K562 (cell line): ENCODE measurements at regions not wholly inside any gene's neighbourhood (a gene's known extent, or its start where the extent isn't known, plus 50 kb on each side); places are given as distances from the start of the nearest gene placed in this dataset.
"Not testable (repeated sequence)": the region's sequence is repeated elsewhere in the genome, so short reads cannot be mapped to it uniquely, and the experiment has no call there.

ENCODE experiments used
- ATAC-seq: fragments of 200-7000 bp; cut with Tn5 transposase; 3 replicates; pipeline ENCODE4 v1.9.1; 2020; ENCODE audit warnings: moderate library complexity
- BruUV-seq: library from RNA; stranded (reverse); fragments of 400-500 nt; replicated peaks from 2 replicates; lab custom pipeline; 2021; lab: Mats Ljungman, UMichigan
- CTCF ChIA-PET: fragments of 300-600 bp; formaldehyde crosslinking; extraction: SDS; loops from one replicate; lab custom pipeline; 2021; ENCODE audit warnings: low intra/inter-chr PET ratio; lab: Yijun Ruan, JAX
- POLR2A ChIA-PET: fragments of 300-600, 350-650 bp; sonication (Branson Sonifier 250); formaldehyde crosslinking; extraction: SDS; loops from one replicate; lab custom pipeline; 2021; ENCODE audit warnings: antibody characterized with exemption, inconsistent platforms; lab: Yijun Ruan, JAX
- DNase-seq, 4 experiments: peaks; one replicate each; pipeline versions ENCODE4 v3.0.0 to v3.0.0-alpha.2; 2011 to 2018; ENCODE audit warnings: low spot score in 3 of 4, mixed read lengths in 3 of 4; ENCODE audit errors: extremely low read depth in 1 of 4
- FAIRE-seq: peaks from 2 replicates; lab custom pipeline; 2011; peaks lifted over from hg19 to GRCh38; lab: Jason Lieb, UNC
- H2AFZ ChIP-seq: 2 replicates; pipeline ENCODE4 v1.6.0; 2011; ENCODE audit warnings: low read depth, low read length, control low read depth, inconsistent platforms
- H3K27ac ChIP-seq: fragments of 200-600 bp; 3 replicates; pipeline ENCODE4 v1.8.0; 2011; ENCODE audit warnings: low read depth, mild to moderate bottlenecking, control low read depth, inconsistent platforms, low read length, moderate library complexity, mixed read lengths; ENCODE audit errors: extremely low read depth
- H3K27me3 ChIP-seq, 2 experiments: fragments of 300-600 bp in 1 of 2; 2 replicates in 1 of 2; 3 replicates in 1 of 2; pipeline versions ENCODE4 v1.6.0 to v1.8.0; 2011; ENCODE audit warnings: inconsistent platforms in 2 of 2, low read length in 2 of 2, mild to moderate bottlenecking in 1 of 2, mixed read lengths in 1 of 2, moderate library complexity in 1 of 2; ENCODE audit not compliant: control insufficient read depth in 2 of 2, insufficient read depth in 2 of 2
- H3K36me3 ChIP-seq: fragments of 300-600 bp; 3 replicates; pipeline ENCODE4 v1.8.0; 2011; ENCODE audit warnings: mild to moderate bottlenecking, low read length, inconsistent platforms; ENCODE audit not compliant: control insufficient read depth, insufficient read depth
- H3K4me1 ChIP-seq, 2 experiments: fragments of 200-600 bp in 1 of 2; replicated peaks in 1 of 2; 2 replicates in 1 of 2; 3 replicates in 1 of 2; pipeline versions ENCODE4 v1.5.1 to v1.8.0; 2011; ENCODE audit warnings: inconsistent platforms in 2 of 2, low read length in 2 of 2, mild to moderate bottlenecking in 1 of 2, mixed read lengths in 1 of 2, moderate library complexity in 1 of 2; ENCODE audit not compliant: control insufficient read depth in 2 of 2, insufficient read depth in 2 of 2
- H3K4me2 ChIP-seq: 2 replicates; pipeline ENCODE4 v1.6.1; 2011; ENCODE audit warnings: low read length, control low read depth, inconsistent platforms, mixed read lengths; ENCODE audit not compliant: insufficient read depth
- H3K4me3 ChIP-seq: fragments of 200-600 bp; sonication (generic), shearing (Covaris generic); 2 replicates; pipeline ENCODE4 v1.5.1; 2016; ENCODE audit warnings: control low read depth, inconsistent platforms
- H3K79me2 ChIP-seq: fragments of 200-600 bp; 3 replicates; pipeline ENCODE4 v1.8.0; 2011; ENCODE audit warnings: low read length, inconsistent platforms; ENCODE audit not compliant: control insufficient read depth, insufficient read depth
- H3K9ac ChIP-seq, 2 experiments: 2 replicates each; pipeline versions ENCODE4 v1.6.0 to v1.6.1; 2011; ENCODE audit warnings: low read depth in 2 of 2, low read length in 2 of 2, control low read depth in 1 of 2, inconsistent platforms in 1 of 2, mild to moderate bottlenecking in 1 of 2, mixed read lengths in 1 of 2; ENCODE audit not compliant: insufficient read depth in 1 of 2
- H3K9me1 ChIP-seq: one replicate; pipeline ENCODE4 v1.6.0; 2011; ENCODE audit warnings: inconsistent platforms, mild to moderate bottlenecking, low read length, moderate library complexity; ENCODE audit not compliant: control insufficient read depth, insufficient read depth
- H3K9me3 ChIP-seq: replicated peaks from 2 replicates; pipeline ENCODE4 v1.5.1; 2011; ENCODE audit warnings: low read depth, low read length, inconsistent platforms; ENCODE audit not compliant: control insufficient read depth, insufficient read depth
- H4K20me1 ChIP-seq: replicated peaks from 2 replicates; pipeline ENCODE4 v1.6.1; 2011; ENCODE audit warnings: low read length, inconsistent platforms, mixed read lengths; ENCODE audit not compliant: control insufficient read depth, insufficient read depth
- HNRNPK ChIP-seq: fragments of 200-400 bp; formaldehyde crosslinking; IDR thresholded peaks from one replicate; pipeline ENCODE4 v1.6.1; 2018; ENCODE audit warnings: mild to moderate bottlenecking, low read depth, low read length; ENCODE audit not compliant: poor library complexity, severe bottlenecking
- WGBS: fragments of 100-300 bp; shearing (Covaris generic); methylation state at CpG from one replicate; pipeline ENCODE4 v1.1.6; 2016; ENCODE audit warnings: low coverage, mixed read lengths; ENCODE audit not compliant: insufficient coverage; ENCODE audit errors: missing lambda C conversion rate; 5-methylcytosine and 5-hydroxymethylcytosine counted together
- in situ Hi-C: fragments of 300-500 bp; cut with MboI; formaldehyde crosslinking; loops from 4 replicates; pipeline ENCODE4 v1.15.0; 2018; ENCODE audit warnings: inconsistent platforms, mixed read lengths
- intact Hi-C: fragments of 100-400 bp; cut with micrococcal nuclease; formaldehyde crosslinking; loops from 2 replicates; pipeline ENCODE4 v1.14.2; 2022
- TF ChIP-seq, protein P1 (sequence below): fragments of 250-450 bp; sonication (Bioruptor Pico); IDR thresholded peaks from 2 replicates; pipeline ENCODE4 v1.8.0; 2021; ENCODE audit warnings: mild to moderate bottlenecking, moderate library complexity

DNA sequence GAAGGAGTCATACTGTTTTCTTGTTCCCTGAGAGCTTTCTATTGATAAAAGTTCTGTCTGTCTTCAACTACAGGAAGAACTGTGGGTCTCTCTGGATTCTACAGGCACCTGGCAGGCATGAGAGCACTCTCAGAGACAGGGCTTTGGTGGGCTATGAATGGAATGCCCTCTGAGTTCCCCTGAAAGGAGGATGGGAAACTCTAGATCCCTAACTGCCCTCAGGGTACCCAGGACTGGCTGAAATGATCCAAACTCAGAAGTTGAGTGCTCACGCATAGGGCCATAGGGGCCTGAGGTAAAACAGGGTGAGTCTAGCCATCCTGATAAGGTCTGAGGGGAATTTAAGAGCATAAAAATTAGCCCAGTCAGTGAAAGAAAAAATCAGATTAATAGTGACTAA, 59.0 kb upstream of the SCRG1 start (continued):
- TF ChIP-seq, protein P1, sequence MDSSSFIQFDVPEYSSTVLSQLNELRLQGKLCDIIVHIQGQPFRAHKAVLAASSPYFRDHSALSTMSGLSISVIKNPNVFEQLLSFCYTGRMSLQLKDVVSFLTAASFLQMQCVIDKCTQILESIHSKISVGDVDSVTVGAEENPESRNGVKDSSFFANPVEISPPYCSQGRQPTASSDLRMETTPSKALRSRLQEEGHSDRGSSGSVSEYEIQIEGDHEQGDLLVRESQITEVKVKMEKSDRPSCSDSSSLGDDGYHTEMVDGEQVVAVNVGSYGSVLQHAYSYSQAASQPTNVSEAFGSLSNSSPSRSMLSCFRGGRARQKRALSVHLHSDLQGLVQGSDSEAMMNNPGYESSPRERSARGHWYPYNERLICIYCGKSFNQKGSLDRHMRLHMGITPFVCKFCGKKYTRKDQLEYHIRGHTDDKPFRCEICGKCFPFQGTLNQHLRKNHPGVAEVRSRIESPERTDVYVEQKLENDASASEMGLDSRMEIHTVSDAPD (CRISPR knock-in tag): no peak
- no peak for TF ChIP-seq HNRNPK

DNA sequence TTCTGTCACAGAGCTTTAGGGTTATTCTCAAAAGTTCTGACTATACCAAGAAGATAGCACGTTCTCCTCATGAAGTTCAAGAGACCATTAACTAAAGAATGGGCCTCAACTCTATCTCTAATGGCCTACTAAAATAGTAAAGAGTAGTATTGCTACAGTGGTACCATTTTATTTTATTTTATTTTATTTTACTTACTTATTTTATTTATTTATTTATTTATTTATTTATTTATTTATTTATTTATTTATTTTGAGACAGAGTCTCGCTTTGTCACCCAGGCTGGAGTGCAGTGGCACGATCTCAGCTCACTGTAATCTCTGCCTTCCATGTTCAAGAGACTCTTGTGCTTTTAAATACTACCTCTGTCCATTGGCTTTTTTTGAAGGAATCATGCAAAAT, 52.5 kb upstream of the SCRG1 start:
- intact Hi-C loops, H2AFZ ChIP-seq, H3K9me3 ChIP-seq, BruUV-seq, H3K79me2 ChIP-seq, FAIRE-seq, H3K9ac ChIP-seq, H3K27ac ChIP-seq, ATAC-seq, H3K4me1 ChIP-seq, H3K27me3 ChIP-seq, DNase-seq, H3K36me3 ChIP-seq, H3K4me3 ChIP-seq, CTCF ChIA-PET, H3K4me2 ChIP-seq, in situ Hi-C loops, H4K20me1 ChIP-seq, H3K9me1 ChIP-seq: not testable (repeated sequence)
- POLR2A ChIA-PET: interaction anchor here (0.7 to 1.2 kb wide), 3 partner anchors 39 to 359 kb away, joined by 3 to 6 read pairs (median 4); no protein-coding TSS in a partner anchor
- WGBS: 13% methylated on average over 3 of the region's 3 CpGs
